ENCODE measurements at regions not wholly inside any gene's neighbourhood (a gene's known extent, or its start where the extent isn't known, plus 50 kb on each side); places are given as distances from the start of the nearest gene placed in this dataset.

- H4K20me1 ChIP-seq (ENCODE audit: insufficient read depth): no peaks in the 10 kb centered on the region
- no peak overlapping the region for H3K27ac ChIP-seq (ENCODE audit: low read depth, low read length)
- H3K79me2 ChIP-seq (ENCODE audit: insufficient read depth, low read length): no peaks in the 10 kb centered on the region
- ChIA-PET POLR2A (no interaction called here), CTCF (no interaction called here), RAD21 (ENCODE audit: low non-redundant PET in 1 of 2, low total read pairs in 2 of 2, uncharacterized antibody in 2 of 2, unreplicated experiment in 2 of 2) (no interaction called here)
- H3K4me3 ChIP-seq (replicated peaks in 1 of 2; ENCODE audit: low read depth in 1 of 2, low read length in 2 of 2): no peak overlapping the region
- H3K4me2 ChIP-seq (ENCODE audit: low read length): no peak overlapping the region
- TF ChIP-seq CBX3 (IDR thresholded peaks at IDR 0.05; ENCODE audit: low read depth): no peak
- TF ChIP-seq ATF3 (IDR thresholded peaks at IDR 0.05): no peak
- TF ChIP-seq SP1 (IDR thresholded peaks at IDR 0.05; ENCODE audit: low read depth): no peak
- no peak for TF ChIP-seq EGR1 (IDR thresholded peaks at IDR 0.05; ENCODE audit: low read depth)
- no peak for TF ChIP-seq TCF7L2 (IDR thresholded peaks at IDR 0.05; ENCODE audit: borderline replicate concordance, extremely low read depth, insufficient read depth, insufficient read length)
- TF ChIP-seq ZFX (IDR thresholded peaks at IDR 0.05): no peak
- TF ChIP-seq CEBPB (IDR thresholded peaks at IDR 0.05; ENCODE audit: low read depth): no peak
- no peak for TF ChIP-seq FOSL1 (IDR thresholded peaks at IDR 0.05; ENCODE audit: low read depth)
- no peak for TF ChIP-seq EZH2phosphoT487 (IDR thresholded peaks at IDR 0.05; ENCODE audit: borderline replicate concordance)
- TF ChIP-seq POLR2AphosphoS5 (IDR thresholded peaks at IDR 0.05; ENCODE audit: low read depth, low read length): no peak
- TF ChIP-seq RAD21 (IDR thresholded peaks at IDR 0.05; ENCODE audit: low read depth): no peak
- no peaks in the 10 kb centered on the region for H3K4me1 ChIP-seq (ENCODE audit: control insufficient read depth in 1 of 2, insufficient read depth in 2 of 2, low read length in 2 of 2)
- H3K36me3 ChIP-seq (ENCODE audit: control insufficient read depth in 1 of 2, insufficient read depth in 2 of 2, low read length in 2 of 2): no peaks in the 10 kb centered on the region
- DNase-seq (ENCODE audit: low read depth, low spot score) (no peak), ATAC-seq (no peak)
- BruUV-seq (replicated peaks): no TSS peak
- no peaks in the 10 kb centered on the region for H3K9me3 ChIP-seq (ENCODE audit: control insufficient read depth in 1 of 2, insufficient read depth in 1 of 2, low read depth in 1 of 2, low read length in 2 of 2)
- no peak overlapping the region for H2AFZ ChIP-seq (ENCODE audit: low read depth, low read length, poor library complexity, severe bottlenecking)
- H3K27me3 ChIP-seq (ENCODE audit: insufficient read depth, low read length): no peaks in the 10 kb centered on the region
- intact Hi-C loops (cut with micrococcal nuclease): no loop called here
- no peaks in the 10 kb centered on the region for H3K9me2 ChIP-seq (ENCODE audit: insufficient read depth)
- H3K9ac ChIP-seq (ENCODE audit: low read length): no peak overlapping the region
These were observed 195.5 kb downstream of the ANAPC1 start for GRCh38 chr2:111688482-111688881.

DNA sequence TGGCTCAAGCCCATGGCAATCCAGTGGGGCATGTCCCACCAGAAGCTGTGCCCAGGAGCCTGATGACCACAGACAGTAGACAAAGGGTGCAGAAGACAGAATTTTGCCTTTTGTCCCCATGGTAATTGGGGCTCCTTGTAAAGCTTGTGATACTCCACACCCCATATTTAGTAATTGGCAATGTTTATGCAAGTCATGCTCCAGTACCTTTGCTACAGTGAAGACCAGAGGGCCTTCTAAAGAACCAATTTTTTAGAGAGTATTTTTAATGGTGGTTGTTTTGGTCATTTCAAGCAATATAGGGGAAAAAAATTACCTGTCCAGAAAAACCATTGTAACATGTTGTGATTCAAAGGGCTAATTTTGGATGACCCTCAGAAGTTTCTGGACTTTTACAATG is 194.8 kb downstream of the ANAPC1 start:
- H3K27me3 ChIP-seq (ENCODE audit: insufficient read depth, low read length): no peaks in the 10 kb centered on the region
- H3K79me2 ChIP-seq (ENCODE audit: insufficient read depth, low read length): no peaks in the 10 kb centered on the region
- H3K4me3 ChIP-seq (replicated peaks in 1 of 2; ENCODE audit: low read depth in 1 of 2, low read length in 2 of 2): no peak overlapping the region
- POLR2A ChIA-PET: no interaction called here
- H3K9me3 ChIP-seq (ENCODE audit: control insufficient read depth in 1 of 2, insufficient read depth in 1 of 2, low read depth in 1 of 2, low read length in 2 of 2): no peaks in the 10 kb centered on the region
- RAD21 ChIA-PET (ENCODE audit: low non-redundant PET in 1 of 2, low total read pairs in 2 of 2, uncharacterized antibody in 2 of 2, unreplicated experiment in 2 of 2): no interaction called here
- TF ChIP-seq, protein P1, sequence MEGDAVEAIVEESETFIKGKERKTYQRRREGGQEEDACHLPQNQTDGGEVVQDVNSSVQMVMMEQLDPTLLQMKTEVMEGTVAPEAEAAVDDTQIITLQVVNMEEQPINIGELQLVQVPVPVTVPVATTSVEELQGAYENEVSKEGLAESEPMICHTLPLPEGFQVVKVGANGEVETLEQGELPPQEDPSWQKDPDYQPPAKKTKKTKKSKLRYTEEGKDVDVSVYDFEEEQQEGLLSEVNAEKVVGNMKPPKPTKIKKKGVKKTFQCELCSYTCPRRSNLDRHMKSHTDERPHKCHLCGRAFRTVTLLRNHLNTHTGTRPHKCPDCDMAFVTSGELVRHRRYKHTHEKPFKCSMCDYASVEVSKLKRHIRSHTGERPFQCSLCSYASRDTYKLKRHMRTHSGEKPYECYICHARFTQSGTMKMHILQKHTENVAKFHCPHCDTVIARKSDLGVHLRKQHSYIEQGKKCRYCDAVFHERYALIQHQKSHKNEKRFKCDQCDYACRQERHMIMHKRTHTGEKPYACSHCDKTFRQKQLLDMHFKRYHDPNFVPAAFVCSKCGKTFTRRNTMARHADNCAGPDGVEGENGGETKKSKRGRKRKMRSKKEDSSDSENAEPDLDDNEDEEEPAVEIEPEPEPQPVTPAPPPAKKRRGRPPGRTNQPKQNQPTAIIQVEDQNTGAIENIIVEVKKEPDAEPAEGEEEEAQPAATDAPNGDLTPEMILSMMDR (IDR thresholded peaks at IDR 0.05 in 2 of 3, conservative IDR thresholded peaks at IDR 0.05 in 1 of 3; ENCODE audit: borderline replicate concordance in 1 of 3, insufficient read depth in 1 of 3, low read depth in 2 of 3, low read length in 2 of 3): no peak
- no peak for TF ChIP-seq ZFX (IDR thresholded peaks at IDR 0.05)
- no peak for TF ChIP-seq SIN3A (IDR thresholded peaks at IDR 0.05; ENCODE audit: low read depth)
- TF ChIP-seq, protein P2, sequence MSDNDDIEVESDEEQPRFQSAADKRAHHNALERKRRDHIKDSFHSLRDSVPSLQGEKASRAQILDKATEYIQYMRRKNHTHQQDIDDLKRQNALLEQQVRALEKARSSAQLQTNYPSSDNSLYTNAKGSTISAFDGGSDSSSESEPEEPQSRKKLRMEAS (IDR thresholded peaks at IDR 0.05): no peak
- TF ChIP-seq RAD21 (IDR thresholded peaks at IDR 0.05; ENCODE audit: low read depth): no peak
- TF ChIP-seq POLR2A (IDR thresholded peaks at IDR 0.05; ENCODE audit: borderline replicate concordance, extremely low read depth, insufficient read depth, insufficient read length): no peak
- no peak for TF ChIP-seq EGR1 (IDR thresholded peaks at IDR 0.05; ENCODE audit: low read depth)
- TF ChIP-seq SP1 (IDR thresholded peaks at IDR 0.05; ENCODE audit: low read depth): no peak
- H3K27ac ChIP-seq (ENCODE audit: low read depth, low read length): no peak overlapping the region
- no peaks in the 10 kb centered on the region for H3K4me1 ChIP-seq (ENCODE audit: control insufficient read depth in 1 of 2, insufficient read depth in 2 of 2, low read length in 2 of 2)
- CTCF ChIA-PET: no interaction called here
- intact Hi-C loops (cut with micrococcal nuclease): no loop called here
- H4K20me1 ChIP-seq (ENCODE audit: insufficient read depth): no peaks in the 10 kb centered on the region
- no peak overlapping the region for H3K9ac ChIP-seq (ENCODE audit: low read length)
- ATAC-seq (no peak), DNase-seq (ENCODE audit: low read depth, low spot score) (no peak)
- H3K9me2 ChIP-seq (ENCODE audit: insufficient read depth): no peaks in the 10 kb centered on the region
- no peaks in the 10 kb centered on the region for H3K36me3 ChIP-seq (ENCODE audit: control insufficient read depth in 1 of 2, insufficient read depth in 2 of 2, low read length in 2 of 2)
- H2AFZ ChIP-seq (ENCODE audit: low read depth, low read length, poor library complexity, severe bottlenecking): no peak overlapping the region
- H3K4me2 ChIP-seq (ENCODE audit: low read length): no peak overlapping the region
- no TSS peak for BruUV-seq (replicated peaks)

Measured in HCT116 (cell line).